ENCODE measurements at regions not wholly inside any gene's neighbourhood (a gene's known extent, or its start where the extent isn't known, plus 50 kb on each side); places are given as distances from the start of the nearest gene placed in this dataset.

DNA sequence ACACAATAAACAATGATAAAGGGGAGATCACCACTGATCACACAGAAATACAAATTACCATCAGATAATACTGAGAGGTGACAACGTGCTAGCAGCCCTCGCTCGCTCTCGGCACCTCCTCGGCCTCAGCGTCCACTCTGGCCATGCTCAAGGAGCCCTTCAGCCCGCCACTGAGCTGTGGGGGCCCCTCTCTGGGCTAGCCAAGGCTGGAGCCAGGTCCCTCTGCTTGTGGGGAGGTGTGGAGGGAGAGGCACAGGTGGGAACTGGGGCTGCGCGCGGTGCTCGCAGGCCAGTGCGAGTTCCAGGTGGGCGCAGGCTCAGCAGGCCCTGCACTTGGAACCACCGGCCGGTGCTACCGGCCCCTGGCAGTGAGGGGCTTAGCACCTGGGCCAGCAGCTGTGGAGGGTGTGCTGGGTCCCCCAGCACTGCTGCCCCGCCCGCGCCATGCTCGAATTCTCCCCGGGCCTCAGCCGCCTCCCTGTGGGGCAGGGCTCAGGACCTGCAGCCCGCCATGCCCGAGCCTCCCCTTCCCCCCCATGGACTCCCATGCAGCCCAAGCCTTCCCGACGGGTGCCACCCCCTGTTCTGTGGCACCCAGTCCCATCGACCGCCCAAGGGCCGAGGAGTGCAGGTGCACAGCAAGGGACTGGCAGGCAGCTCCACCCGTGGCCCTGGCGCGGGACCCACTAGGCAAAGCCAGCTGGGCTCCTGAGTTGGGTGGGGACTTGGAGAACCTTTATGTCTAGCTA is 340.0 kb upstream of the GULP1 start:
- ATAC-seq (ENCODE audit: poor library complexity) = no peak
- intact Hi-C loops (cut with DNase I) = no loop called here
- no peak for DNase-seq

DNA sequence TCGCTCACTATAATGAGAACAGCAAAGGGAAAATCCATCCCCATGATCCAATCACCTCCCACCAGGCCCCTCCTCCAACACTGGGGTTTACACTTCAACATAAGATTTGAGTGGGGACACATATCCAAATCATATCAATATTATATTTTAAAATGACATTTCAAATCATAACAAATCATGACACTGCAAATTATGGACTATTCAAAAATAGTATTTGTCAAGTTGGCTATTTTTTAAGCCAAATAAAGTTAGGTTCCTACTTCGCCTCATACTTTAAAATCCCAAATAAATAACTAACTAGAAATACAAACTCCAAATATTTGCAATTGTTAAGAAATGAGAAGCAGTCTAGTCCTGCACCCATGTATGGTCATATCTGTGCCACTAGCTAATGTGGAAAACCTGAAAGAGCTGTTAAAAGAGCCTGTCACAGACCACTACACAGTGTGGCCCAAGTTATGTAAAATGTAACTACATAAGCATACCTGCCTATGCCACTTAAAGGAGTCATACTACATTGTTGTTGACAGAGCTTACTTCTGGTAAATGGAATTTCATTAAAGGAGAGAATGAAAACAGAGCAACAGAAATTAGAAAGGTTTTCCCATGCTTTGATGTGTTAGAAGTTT is 334.7 kb upstream of the GULP1 start:
- DNase-seq (no peak), ATAC-seq (ENCODE audit: poor library complexity) (no peak)
- intact Hi-C loops (cut with DNase I) = no loop called here

DNA sequence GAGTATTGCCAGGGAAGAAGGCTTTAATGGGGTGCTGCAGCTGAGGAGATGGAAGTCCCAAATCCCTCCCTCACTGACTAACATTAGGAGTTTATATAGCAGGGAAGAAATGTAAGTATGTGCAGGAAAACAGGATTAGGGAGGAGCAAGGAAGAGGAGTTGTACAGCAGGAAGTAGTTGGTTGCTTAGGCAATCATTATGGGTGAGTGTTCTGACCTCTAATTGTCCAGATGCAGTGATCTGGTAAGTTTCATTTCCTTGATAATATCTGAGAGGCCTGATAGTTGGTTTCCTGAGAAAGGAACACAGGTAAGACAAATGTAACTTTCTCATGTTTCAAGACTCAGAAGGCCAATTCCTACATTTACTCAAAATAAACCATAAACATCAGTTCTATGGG is 331.9 kb upstream of the GULP1 start:
- intact Hi-C loops (cut with DNase I) = no loop called here
- DNase-seq = no peak
- ATAC-seq (ENCODE audit: poor library complexity) = no peak

DNA sequence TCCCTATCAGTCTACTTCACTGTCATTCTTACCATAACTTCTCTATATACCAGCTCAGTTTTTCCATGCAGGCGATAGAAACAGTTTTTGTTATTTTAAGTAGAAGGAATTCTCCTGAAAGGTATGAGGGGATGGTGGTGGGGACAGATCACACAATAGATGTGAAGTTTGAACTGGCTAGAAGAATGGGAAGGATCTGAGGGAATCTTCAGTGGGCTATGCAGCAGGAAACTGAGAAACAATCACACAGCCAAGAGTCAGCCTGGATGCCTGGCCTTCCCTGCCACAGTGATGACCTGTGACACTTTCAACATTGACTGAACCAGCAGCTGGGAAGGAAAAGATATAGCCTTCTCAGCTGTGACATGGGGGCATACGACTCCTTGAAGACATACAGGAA is 329.1 kb upstream of the GULP1 start:
- DNase-seq (no peak), ATAC-seq (ENCODE audit: poor library complexity) (no peak)
- intact Hi-C loops (cut with DNase I) = no loop called here

DNA sequence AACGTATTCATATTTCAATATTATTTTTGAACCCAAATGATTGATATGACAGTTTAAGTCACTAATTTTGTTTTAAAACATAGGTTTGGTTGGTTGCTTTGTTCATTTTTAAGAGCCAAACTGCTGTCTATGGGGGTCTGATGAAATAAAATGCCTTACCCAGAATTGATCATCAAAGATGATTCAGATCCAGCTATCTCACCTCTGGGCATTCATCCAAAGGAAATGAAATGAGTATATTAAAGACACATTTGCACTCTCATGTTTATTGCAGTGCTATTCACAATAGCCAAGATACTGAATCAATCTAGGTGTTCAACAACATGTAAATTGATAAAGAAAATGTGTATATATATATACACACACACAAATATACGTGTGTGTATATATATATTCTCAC is 326.9 kb upstream of the GULP1 start:
- ATAC-seq (ENCODE audit: poor library complexity) = no peak
- no peak for DNase-seq
- intact Hi-C loops (cut with DNase I) = no loop called here

DNA sequence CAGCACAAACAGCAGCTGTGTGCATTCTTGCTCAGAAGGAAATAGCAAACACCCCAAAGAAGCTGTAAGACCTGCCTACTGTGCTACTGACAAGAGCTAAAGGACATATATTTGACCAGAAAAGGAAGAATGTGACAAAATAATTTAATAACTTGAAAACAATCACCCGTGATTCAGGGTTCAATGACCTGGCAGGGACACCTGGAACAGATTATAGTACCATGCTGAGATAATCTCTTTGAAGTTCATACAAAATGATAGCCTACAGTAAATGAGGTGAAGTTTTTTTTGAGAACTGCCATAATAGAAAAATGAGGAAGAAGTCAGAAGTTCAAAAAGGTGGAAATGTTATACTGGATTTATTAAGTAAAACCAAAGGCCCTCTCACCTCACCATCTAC is 324.8 kb upstream of the GULP1 start:
- DNase-seq (no peak), ATAC-seq (ENCODE audit: poor library complexity) (no peak)
- intact Hi-C loops (cut with DNase I) = no loop called here

DNA sequence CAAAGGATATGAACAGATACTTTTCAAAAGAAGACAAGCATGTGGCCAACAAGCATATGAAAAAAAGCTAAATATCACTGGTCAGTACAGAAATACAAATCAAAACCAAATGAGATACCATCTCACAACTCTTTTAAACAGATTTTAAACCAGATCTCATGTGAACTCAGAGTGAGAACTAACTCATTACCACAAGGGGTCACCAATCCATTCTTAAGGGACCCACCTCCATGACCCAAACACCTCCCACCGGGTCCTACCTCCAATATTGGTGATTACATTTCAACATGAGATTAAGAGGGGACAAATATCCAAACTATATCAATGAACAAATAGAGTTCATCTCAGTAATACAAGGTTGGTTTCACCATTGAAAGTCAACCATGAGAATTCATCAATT is 319.8 kb upstream of the GULP1 start:
- intact Hi-C loops (cut with DNase I) = no loop called here
- no peak for ATAC-seq (ENCODE audit: poor library complexity)
- no peak for DNase-seq

DNA sequence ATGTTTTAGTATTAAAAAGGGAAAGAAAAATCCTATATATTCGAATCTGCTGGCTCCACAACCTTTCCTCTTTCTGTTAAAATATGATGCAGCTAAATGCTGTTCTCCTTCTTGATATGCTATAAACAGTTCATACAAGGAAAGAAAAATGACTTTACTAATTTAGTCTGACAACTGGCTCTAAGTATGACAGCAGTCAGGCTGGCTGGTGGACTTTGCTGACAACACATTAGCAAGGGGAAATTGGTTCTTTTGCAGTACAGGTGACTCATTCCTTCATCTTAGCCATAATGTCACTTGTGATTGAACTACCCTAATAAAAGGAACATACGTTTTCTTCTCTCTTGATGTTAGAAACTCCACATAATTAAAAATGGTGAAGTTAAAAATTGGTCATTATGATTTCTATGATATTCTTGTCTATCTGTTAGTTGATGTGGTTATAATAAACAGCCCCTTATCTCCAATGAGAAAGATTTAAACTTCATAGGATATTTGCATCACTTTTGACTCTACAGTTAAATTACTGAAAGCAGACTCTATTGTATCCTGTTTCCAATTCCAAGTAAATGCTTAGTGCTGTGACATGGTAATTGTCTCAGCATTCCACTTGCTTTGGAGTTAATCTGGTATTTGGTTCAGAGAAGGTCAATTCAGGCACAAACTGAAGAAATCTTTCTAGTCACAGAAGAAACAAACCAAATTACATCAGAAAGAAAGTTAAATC is 315.3 kb upstream of the GULP1 start:
- DNase-seq (no peak), ATAC-seq (ENCODE audit: poor library complexity) (no peak)
- intact Hi-C loops (cut with DNase I) = no loop called here

DNA sequence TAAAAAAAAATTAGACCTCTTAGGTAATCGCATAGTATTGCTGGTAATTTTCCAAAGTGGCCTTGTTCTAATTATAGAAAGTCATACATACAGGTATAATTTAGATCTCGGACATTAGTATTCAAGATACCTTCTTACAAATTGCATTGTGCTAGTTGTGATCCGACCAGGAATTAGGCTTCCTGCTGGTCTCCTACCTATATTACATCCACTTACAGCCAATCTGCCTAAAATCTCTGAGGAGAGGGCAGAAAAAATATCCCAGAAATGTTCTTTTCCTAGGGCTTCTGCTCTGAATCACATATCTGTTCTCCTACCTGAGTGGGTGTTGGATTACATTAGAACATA is 314.7 kb upstream of the GULP1 start:
- no peak for ATAC-seq (ENCODE audit: poor library complexity)

DNA sequence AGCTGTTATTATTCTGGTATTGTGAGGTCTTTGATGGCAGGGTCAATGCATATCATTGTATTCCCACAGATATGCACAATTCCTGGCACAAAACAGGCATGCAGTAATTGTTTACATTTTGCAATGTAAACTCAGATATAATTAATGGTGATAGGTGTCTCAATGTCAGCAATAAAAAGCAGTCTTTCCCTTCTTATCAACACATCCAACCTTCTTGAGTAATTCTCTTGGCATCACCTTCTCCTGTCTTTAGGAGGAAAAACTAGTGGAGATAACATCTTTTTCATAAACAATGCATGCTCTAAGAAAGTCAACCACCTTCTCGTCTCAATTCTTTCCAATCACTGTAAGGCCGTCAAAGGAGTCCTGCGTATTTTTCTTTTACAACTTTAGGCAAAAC is 313.3 kb upstream of the GULP1 start:
- DNase-seq (no peak), ATAC-seq (ENCODE audit: poor library complexity) (no peak)
- intact Hi-C loops (cut with DNase I) = no loop called here

More for the DNA sequence above, 314.7 kb upstream of the GULP1 start:
- intact Hi-C loops (cut with DNase I) = no loop called here
- no peak for DNase-seq

DNA sequence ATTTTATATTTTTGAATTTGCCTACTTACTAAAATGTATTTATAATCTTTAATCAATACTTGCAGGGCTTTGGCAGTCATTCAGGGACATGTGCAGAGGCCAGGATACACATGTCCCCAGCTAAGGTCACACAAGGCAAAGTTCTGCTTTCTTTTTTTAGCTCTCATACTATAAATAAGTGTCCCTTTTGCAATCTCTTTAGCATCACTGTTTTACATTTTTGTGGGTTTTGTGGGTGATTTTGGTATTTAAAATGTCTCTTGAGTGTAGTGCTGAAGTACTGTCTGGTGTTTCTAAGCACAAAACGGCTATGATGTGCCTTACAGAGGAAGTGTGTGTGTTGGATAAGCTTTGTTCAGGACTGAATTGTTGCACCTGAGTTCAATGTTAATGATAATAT is 309.0 kb upstream of the GULP1 start:
- DNase-seq (no peak), ATAC-seq (ENCODE audit: poor library complexity) (peak; percentile 96)
- intact Hi-C loops (cut with DNase I) = no loop called here

DNA sequence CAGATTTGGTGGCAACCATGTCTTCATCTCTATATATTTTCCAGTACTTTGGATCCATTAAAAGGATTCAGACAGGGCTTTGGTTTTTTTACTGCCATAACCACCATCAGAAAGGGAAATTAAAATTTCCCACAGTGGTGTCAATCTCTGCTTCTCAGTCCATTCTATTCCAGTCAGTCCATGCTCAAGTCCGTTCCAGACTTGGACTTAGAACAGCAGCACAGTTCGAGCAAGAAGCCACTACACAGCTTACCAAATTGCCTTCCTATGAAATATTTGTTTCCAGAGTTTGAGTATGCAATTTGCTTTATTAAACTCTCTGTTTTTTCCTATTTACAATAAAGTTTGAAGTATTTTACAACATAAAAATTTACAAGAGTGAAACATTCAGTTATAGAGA is 306.5 kb upstream of the GULP1 start:
- ATAC-seq (ENCODE audit: poor library complexity) (no peak), DNase-seq (no peak)
- intact Hi-C loops (cut with DNase I) = no loop called here

DNA sequence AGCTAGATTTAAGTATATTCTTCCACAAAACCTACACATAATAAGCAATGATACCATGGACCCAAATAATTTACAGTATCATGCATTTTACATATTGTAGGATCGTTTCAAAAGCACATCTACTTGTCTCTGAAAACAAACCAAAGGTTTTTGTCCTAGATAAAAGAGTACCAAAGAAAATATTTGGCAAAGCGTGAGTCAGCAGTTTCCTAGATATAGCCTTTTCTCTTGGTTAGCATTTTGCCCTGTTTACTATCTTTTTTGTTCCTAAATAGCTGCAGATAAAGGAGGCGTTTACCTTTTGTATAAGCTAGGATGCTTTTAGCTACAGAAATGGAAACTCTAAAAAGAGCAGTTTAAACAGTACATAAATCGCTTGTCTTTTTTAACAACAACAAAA is 305.8 kb upstream of the GULP1 start:
- ATAC-seq (ENCODE audit: poor library complexity) = no peak
- intact Hi-C loops (cut with DNase I) = no loop called here
- DNase-seq = no peak

DNA sequence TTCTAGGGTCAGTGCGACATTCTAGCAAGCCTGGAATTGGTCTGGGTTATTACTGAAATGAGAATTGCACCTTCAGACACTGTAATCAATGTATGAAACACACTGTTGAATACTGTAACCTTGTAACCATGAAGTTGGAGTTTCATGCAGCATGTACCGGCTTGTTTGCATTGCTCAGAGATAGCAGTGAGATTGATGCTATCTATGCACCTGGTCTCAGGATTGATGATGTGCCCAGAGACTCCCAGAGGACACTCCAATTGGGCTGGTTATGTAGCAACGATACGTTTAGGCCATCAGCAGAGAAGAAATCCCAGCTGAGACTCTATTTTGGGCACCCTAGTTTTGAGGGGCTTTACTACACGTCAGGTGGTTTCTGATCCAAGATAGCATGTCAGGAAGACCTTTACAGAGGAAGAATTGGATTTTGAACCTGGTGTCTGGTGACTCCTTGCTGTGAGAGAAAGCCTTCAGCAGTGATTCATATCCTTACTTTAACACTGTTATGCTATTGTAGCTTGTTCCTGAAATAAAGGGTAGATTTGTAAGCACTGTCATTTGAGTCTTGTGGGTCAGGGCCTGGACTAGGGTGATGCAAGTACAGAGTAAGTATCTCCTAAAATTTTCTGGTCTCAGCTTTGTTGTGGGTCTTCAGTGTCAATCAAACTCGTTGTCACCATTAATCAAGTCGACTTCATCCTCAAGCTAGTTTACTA is 305.1 kb upstream of the GULP1 start:
- no peak for DNase-seq
- intact Hi-C loops (cut with DNase I) = no loop called here
- no peak for ATAC-seq (ENCODE audit: poor library complexity)

DNA sequence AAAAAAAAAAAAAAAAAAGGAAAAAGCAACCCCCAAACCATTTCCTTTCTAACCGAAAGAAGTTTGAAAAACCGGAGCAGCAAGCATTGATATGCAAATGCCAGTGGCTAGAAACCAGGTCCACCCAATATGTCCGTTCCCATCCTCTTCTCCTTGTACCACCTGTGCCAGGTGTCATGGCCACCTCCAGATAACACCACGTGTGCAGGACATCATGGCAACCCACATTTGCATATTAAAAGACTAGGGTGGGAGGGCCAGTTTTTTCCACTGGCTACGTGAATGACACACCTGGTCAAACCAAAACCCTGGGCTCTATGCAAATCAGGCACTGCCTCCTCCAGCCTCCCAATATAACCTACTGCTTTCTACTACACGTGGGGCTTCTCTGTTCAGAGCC is 303.3 kb upstream of the GULP1 start:
- ATAC-seq (ENCODE audit: poor library complexity) = no peak
- intact Hi-C loops (cut with DNase I) = no loop called here
- no peak for DNase-seq

DNA sequence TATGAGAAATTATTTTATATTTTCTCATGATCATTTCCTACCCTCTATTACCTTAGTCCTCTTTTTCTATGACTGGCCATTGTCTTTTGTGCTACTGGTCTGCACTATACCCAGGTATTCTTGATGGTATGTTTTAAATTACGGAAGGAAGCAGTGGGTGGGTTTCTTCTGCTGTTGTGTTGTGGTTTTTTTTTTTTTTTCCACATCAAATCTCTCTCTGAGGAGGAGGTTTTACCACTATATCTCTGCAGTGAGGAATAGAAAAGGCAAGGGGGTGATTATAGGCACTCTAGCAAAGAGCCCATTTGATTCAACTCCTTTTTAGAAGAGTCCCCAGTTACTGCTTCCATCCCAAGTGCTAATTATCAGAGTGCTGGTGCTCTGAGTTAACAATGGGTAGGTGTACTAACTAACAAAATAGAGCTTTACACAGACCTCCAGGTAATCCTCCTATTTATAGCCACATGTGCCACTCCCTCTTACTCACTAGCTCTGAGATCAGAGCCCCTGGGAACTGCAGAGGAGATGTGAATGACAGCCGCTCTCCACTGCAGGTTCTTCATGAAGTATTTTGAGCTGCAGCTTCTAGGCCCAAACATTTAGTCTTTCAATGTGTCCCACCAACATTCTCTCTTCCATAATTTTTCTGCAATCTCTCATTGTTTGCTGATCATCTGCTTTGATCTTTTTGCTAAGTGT is 301.6 kb upstream of the GULP1 start:
- DNase-seq (no peak), ATAC-seq (ENCODE audit: poor library complexity) (no peak)
- intact Hi-C loops (cut with DNase I) = no loop called here

DNA sequence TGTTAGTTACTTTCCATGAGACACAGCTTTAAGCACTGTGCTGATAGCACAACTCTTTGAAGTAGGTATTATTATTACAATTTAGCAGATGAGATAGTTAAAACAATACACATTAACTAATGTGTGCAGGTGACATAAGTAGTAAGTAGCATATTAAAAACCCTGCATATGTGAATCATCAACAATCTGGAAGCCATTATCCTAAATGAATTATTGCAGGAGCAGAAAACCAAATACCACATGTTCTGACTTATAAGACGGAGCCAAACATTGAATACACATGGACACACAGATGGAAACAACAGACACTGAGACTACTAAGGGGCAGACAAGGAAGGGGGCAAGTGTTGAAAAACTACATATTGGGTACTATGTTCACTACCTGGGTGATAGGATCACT is 300.3 kb upstream of the GULP1 start:
- DNase-seq (no peak), ATAC-seq (ENCODE audit: poor library complexity) (no peak)
- intact Hi-C loops (cut with DNase I) = no loop called here

DNA sequence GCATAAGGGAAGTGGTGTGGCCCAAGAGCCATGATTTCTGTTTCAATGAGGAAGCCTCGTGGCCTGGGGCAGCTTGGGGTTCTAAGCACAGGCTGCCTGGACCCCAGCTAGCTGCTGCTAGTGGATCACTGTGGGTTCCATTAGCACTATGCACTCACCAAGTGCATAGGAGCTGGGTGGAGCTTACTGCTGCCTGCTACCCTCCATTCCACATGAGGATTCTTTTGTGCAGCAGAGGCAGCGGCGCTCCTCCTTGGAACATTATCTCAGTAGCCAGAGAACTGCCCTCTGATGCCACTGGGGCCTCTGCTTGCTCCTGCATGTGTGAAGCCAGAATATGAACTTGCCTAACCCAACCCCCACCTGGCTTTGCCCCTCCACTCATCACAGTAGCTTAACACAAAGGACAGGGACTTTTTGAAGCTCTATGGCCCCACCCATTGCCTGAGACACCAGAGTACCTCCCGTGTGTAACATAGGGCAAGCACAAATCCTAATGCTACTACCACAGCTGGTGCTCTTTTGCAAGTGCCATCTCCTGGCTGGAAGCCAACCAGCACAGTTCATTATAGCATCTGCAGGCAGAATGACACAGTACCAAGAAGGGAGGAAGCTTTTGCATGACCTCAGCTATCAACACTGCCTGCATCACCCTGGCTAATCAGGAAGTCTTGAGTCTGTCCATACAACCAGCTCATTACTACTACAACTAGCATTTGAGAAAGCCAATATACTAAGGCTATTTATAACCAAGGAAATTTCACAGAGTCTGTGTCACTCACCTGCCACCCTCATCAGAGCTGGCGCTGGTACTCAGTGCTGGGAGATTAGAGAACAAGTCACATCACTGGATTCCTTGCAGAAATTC is 297.0 kb upstream of the GULP1 start:
- peak; percentile 70 for ATAC-seq (ENCODE audit: poor library complexity)
- DNase-seq = no peak
- intact Hi-C loops (cut with DNase I) = no loop called here
